GM12891 (cell line): ENCODE measurements at regions not wholly inside any gene's neighbourhood (a gene's known extent, or its start where the extent isn't known, plus 50 kb on each side); places are given as distances from the start of the nearest gene placed in this dataset.

Experiments
- DNase-seq: peaks from one replicate; pipeline ENCODE4 v3.0.0; 2011; ENCODE audit warnings: low spot score; ENCODE audit not compliant: insufficient read length
- FAIRE-seq: peaks from 2 replicates; lab custom pipeline; 2011; peaks lifted over from hg19 to GRCh38; lab: Jason Lieb, UNC
- PAX5 ChIP-seq: IDR thresholded peaks from 2 replicates; pipeline ENCODE4 v1.6.1; 2011; ENCODE audit warnings: low read length, moderate library complexity, mild to moderate bottlenecking; ENCODE audit not compliant: insufficient read depth, severe bottlenecking
- POLR2A ChIP-seq: IDR thresholded peaks from 2 replicates; pipeline ENCODE4 v1.6.1; 2011; ENCODE audit warnings: low read depth, low read length, control low read depth
- POLR2AphosphoS5 ChIP-seq: IDR thresholded peaks from 2 replicates; pipeline ENCODE4 v1.6.1; 2011; ENCODE audit warnings: low read depth, low read length, control low read depth
- POU2F2 ChIP-seq: IDR thresholded peaks from 2 replicates; pipeline ENCODE4 v1.6.1; 2011; ENCODE audit warnings: low read depth, mild to moderate bottlenecking, control low read depth, low read length, moderate library complexity
- SPI1 ChIP-seq: IDR thresholded peaks from 2 replicates; pipeline ENCODE4 v1.6.1; 2011; ENCODE audit warnings: low read depth, low read length, control low read depth
- TAF1 ChIP-seq: IDR thresholded peaks from 2 replicates; pipeline ENCODE4 v1.6.1; 2011; ENCODE audit warnings: low read depth, low read length, control low read depth

GRCh38 chr9:2461892-2462291, 159.7 kb upstream of the VLDLR start:
- FAIRE-seq (no peak), DNase-seq (no peak)
- TF ChIP-seq POLR2AphosphoS5 (no peak), TAF1 (no peak), POLR2A (no peak), PAX5 (no peak), SPI1 (no peak), POU2F2 (no peak)

GRCh38 chr9:2464624-2465023, 157.0 kb upstream of the VLDLR start:
- no peak for FAIRE-seq
- no peak for DNase-seq

GRCh38 chr9:2465516-2465915, 156.1 kb upstream of the VLDLR start:
- no peak for FAIRE-seq
- TF ChIP-seq TAF1: no peak
- no peak for DNase-seq

More at GRCh38 chr9:2464624-2465023, 157.0 kb upstream of the VLDLR start:
- no peak for TF ChIP-seq POLR2AphosphoS5
- TF ChIP-seq POU2F2: no peak
- TF ChIP-seq POLR2A: no peak
- no peak for TF ChIP-seq SPI1
- TF ChIP-seq PAX5: no peak

- peak; percentile 86 for FAIRE-seq
- DNase-seq: no peak
- TF ChIP-seq POU2F2 (peak; percentile 23; the same call in 1 of the 2 replicates), TAF1 (no peak), POLR2A (no peak), SPI1 (peak; percentile 70), PAX5 (no peak), POLR2AphosphoS5 (no peak)
These were observed 155.6 kb upstream of the VLDLR start for GRCh38 chr9:2465921-2466460.

GRCh38 chr9:2466703-2467102, 154.9 kb upstream of the VLDLR start:
- DNase-seq (no peak), FAIRE-seq (no peak)
- no peak for TF ChIP-seq SPI1
- no peak for TF ChIP-seq POLR2A
- no peak for TF ChIP-seq TAF1

GRCh38 chr9:2469681-2470221, 151.8 kb upstream of the VLDLR start:
- peak; percentile 45 for FAIRE-seq
- TF ChIP-seq PAX5: no peak
- TF ChIP-seq TAF1: no peak
- TF ChIP-seq SPI1: no peak
- TF ChIP-seq POLR2A: no peak
- no peak for TF ChIP-seq POLR2AphosphoS5
- no peak for TF ChIP-seq POU2F2
- no peak for DNase-seq

GRCh38 chr9:2473681-2474080, 147.9 kb upstream of the VLDLR start:
- FAIRE-seq (peak; percentile 23), DNase-seq (no peak)
- TF ChIP-seq SPI1: no peak
- TF ChIP-seq POU2F2: no peak
- no peak for TF ChIP-seq TAF1
- TF ChIP-seq PAX5: no peak
- TF ChIP-seq POLR2AphosphoS5: no peak
- no peak for TF ChIP-seq POLR2A

GRCh38 chr9:2477755-2478154, 143.8 kb upstream of the VLDLR start:
- TF ChIP-seq POU2F2 (no peak), SPI1 (no peak), TAF1 (no peak), PAX5 (no peak), POLR2A (no peak)
- FAIRE-seq (no peak), DNase-seq (no peak)

GRCh38 chr9:2478421-2478820, 143.2 kb upstream of the VLDLR start:
- FAIRE-seq (no peak), DNase-seq (no peak)
- TF ChIP-seq POLR2AphosphoS5: no peak
- no peak for TF ChIP-seq POU2F2
- TF ChIP-seq SPI1: no peak
- no peak for TF ChIP-seq TAF1
- no peak for TF ChIP-seq PAX5
- TF ChIP-seq POLR2A: no peak

GRCh38 chr9:2479056-2479565, 142.5 kb upstream of the VLDLR start:
- no peak for FAIRE-seq
- no peak for DNase-seq
- no peak for TF ChIP-seq SPI1
- no peak for TF ChIP-seq PAX5
- TF ChIP-seq TAF1: no peak
- no peak for TF ChIP-seq POLR2A
- TF ChIP-seq POLR2AphosphoS5: no peak
- no peak for TF ChIP-seq POU2F2
